Heart left ventricle (tissue), 16 donors: ENCODE measurements at regions not wholly inside any gene's neighbourhood (a gene's known extent, or its start where the extent isn't known, plus 50 kb on each side); places are given as distances from the start of the nearest gene placed in this dataset.
"Not testable (repeated sequence)": the region's sequence is repeated elsewhere in the genome, so short reads cannot be mapped to it uniquely, and the experiment has no call there.

Experiments used
- ATAC-seq, 4 donors: fragments of 200-7000 bp; cut with Tn5 transposase; one replicate each; pipeline ENCODE4 v1.9.1; 2020 to 2022; ENCODE audit warnings: moderate library complexity in 4 of 4, mild to moderate bottlenecking in 3 of 4, moderate number of reproducible peaks in 1 of 4
- DNase-seq, 5 donors: peaks; one replicate each; pipeline ENCODE4 v3.0.0-alpha.2; 2020
- H3K27ac ChIP-seq, 12 donors: fragments of 200-600 bp; sonication (generic) in 4 of 12; one replicate each; pipeline versions ENCODE4 v1.5.0 to v1.8.0; 2016 to 2022; ENCODE audit warnings: mild to moderate bottlenecking in 2 of 12
- H3K27me3 ChIP-seq, 9 donors: fragments of 200-600 bp; sonication (generic) in 2 of 9; one replicate each; pipeline versions ENCODE4 v1.5.1 to v1.8.0; 2016 to 2022; ENCODE audit warnings: mild to moderate bottlenecking in 3 of 9
- H3K36me3 ChIP-seq, 9 donors: fragments of 200-600 bp; sonication (generic) in 2 of 9; one replicate each; pipeline versions ENCODE4 v1.5.0 to v1.8.0; 2018 to 2022; ENCODE audit warnings: mild to moderate bottlenecking in 2 of 9
- H3K4me1 ChIP-seq, 12 donors: fragments of 200-600 bp; sonication (generic) in 4 of 12; one replicate each; pipeline versions ENCODE4 v1.5.0 to v1.8.0; 2016 to 2022; ENCODE audit warnings: mild to moderate bottlenecking in 3 of 12
- H3K4me3 ChIP-seq, 12 donors: fragments of 200-600 bp; sonication (generic) in 4 of 12; one replicate each; pipeline versions ENCODE4 v1.5.0 to v1.8.0; 2017 to 2022; ENCODE audit warnings: mild to moderate bottlenecking in 9 of 12, moderate library complexity in 4 of 12
- H3K9me3 ChIP-seq, 12 donors: fragments of 200-600 bp; sonication (generic) in 4 of 12; one replicate each; pipeline versions ENCODE4 v1.5.0 to v1.8.0; 2016 to 2022; ENCODE audit warnings: mild to moderate bottlenecking in 1 of 12
- CTCF ChIP-seq, 12 donors: fragments of 200-600 bp; sonication (generic) in 4 of 12; IDR thresholded peaks; one replicate each; pipeline versions ENCODE4 v1.5.0 to v1.8.0; 2018 to 2022; ENCODE audit warnings: antibody characterized with exemption in 12 of 12, mild to moderate bottlenecking in 5 of 12
- WGBS, 4 donors: extraction: QIAGEN DNeasy Blood & Tissue Kit in 2 of 4; methylation state at CpG; one replicate each; pipeline versions ENCODE4 v1.1.5 to v1.1.7; 2013 to 2018; 5-methylcytosine and 5-hydroxymethylcytosine counted together
- intact Hi-C, 10 donors: fragments of 100-400 bp; cut with DNase I; formaldehyde crosslinking; loops; one replicate each; pipeline versions ENCODE4 v1.11.1 to v1.14.2; 2022
- donor health status: ischemic (EF 13 %, LVEDD 7.1; RV severe dilation, severe dysfunction).
- donor health status: healthy with polysubstance abuse.
- donor health status: DM: no; HTN: yes; CAD: no.
- donor health status: DM: no; HTN: no; CAD: no.
- donor health status: ischemic (EF 25% LVEDD 6.9; RV normal size, moderate dysfunction).
- donor health status: ischemic (EF 25% LVEDD 5.7; RV mildly dilated, moderate dysfunction).
- donor health status: healthy.
- donor health status: DM: yes; HTN: yes; CAD: no.
- donor health status: ischemic (EF 35%, LVEDD 5.7; RV mildly dilated, moderate dysfunction).
- donor health status: nonischemic (EF 11% LVEDD 7.7; RV severe dilation, severe dysfunction).
- donor health status: DM: yes; HTN: yes; CAD: no.
- donor health status: PGD.
- donor health status: ischemic (EF 29% LVEDD 5.4; RV normal size, mild dysfunction).
- donor health status: nonischemic (EF 23%, LVEDD 6.1; RV moderate dilation, normal function).

- H3K4me1 ChIP-seq, H3K9me3 ChIP-seq, H3K27ac ChIP-seq, H3K36me3 ChIP-seq, intact Hi-C loops, H3K4me3 ChIP-seq, ATAC-seq, H3K27me3 ChIP-seq, DNase-seq: not testable (repeated sequence)
- 52 to 64% (median 59%) methylated on average over 3 to 4 of the region's 4 CpGs for WGBS, 4 donors
These were observed 334.4 kb downstream of the GOLGA6L6 start for GRCh38 chr15:20207198-20207597.

GRCh38 chr15:20204177-20204866 lies 337.3 kb downstream of the GOLGA6L6 start:
- intact Hi-C loops, H3K9me3 ChIP-seq, H3K27me3 ChIP-seq, H3K27ac ChIP-seq, H3K36me3 ChIP-seq, H3K4me3 ChIP-seq, H3K4me1 ChIP-seq: not testable (repeated sequence)
- DNase-seq (peak in 1 of 5 donors; percentile 35), ATAC-seq (peak in 3 of 4 donors; percentile 60 to 69 (median 68))
- 75 to 83% (median 80%) methylated on average over 9 to 19 of the region's 20 CpGs for WGBS, 4 donors

- ATAC-seq, H3K27ac ChIP-seq, H3K27me3 ChIP-seq, intact Hi-C loops, H3K4me1 ChIP-seq, H3K4me3 ChIP-seq, H3K36me3 ChIP-seq, H3K9me3 ChIP-seq: not testable (repeated sequence)
- peak in 1 of 5 donors; percentile 67 for DNase-seq
- 88 to 94% (median 92%) methylated on average over 6 to 29 of the region's 29 CpGs for WGBS, 4 donors
These were observed 337.9 kb downstream of the GOLGA6L6 start for GRCh38 chr15:20203649-20204150.

- H3K36me3 ChIP-seq, H3K27me3 ChIP-seq, H3K27ac ChIP-seq, H3K4me1 ChIP-seq, H3K4me3 ChIP-seq, ATAC-seq, DNase-seq: not testable (repeated sequence)
- peaks cover 0 to 27% (median 3%) of the 10 kb centered on the region in 12 donors for H3K9me3 ChIP-seq
- 63 to 73% (median 65%) methylated on average over 4 of the region's 4 CpGs for WGBS, 4 donors
- TF ChIP-seq CTCF (IDR thresholded peaks at IDR 0.05), result peak in 8 of 12 donors; percentile 10 to 71 (median 36)
- intact Hi-C loops, result loop anchor here in 1 of 10 donors (10.0 kb wide), 1 partner anchor 80 kb away; no protein-coding TSS in a partner anchor
These were observed 346.9 kb downstream of the GOLGA6L6 start for GRCh38 chr15:20194591-20195198.

- TF ChIP-seq CTCF (IDR thresholded peaks at IDR 0.05), result peak in 11 of 12 donors; percentile 46 to 65 (median 56)
- not testable (repeated sequence) for H3K36me3 ChIP-seq, H3K4me1 ChIP-seq, H3K4me3 ChIP-seq, H3K27me3 ChIP-seq, H3K27ac ChIP-seq
- DNase-seq (peak in 3 of 5 donors; percentile 34 to 57 (median 35)), ATAC-seq (peak; percentile 59 to 93 (median 88))
- WGBS, 4 donors, result 45 to 50% (median 48%) methylated on average over 15 to 16 of the region's 16 CpGs
- peaks cover 0 to 21% (median 2%) of the 10 kb centered on the region in 12 donors for H3K9me3 ChIP-seq
- intact Hi-C loops, result loop anchor here in 1 of 10 donors (10.0 kb wide), 1 partner anchor 82 kb away; no protein-coding TSS in a partner anchor
These were observed 348.3 kb downstream of the GOLGA6L6 start for GRCh38 chr15:20192982-20193929.

GRCh38 chr15:20191508-20192125 lies 350.0 kb downstream of the GOLGA6L6 start:
- H3K9me3 ChIP-seq, result peaks cover 0 to 21% (median 2%) of the 10 kb centered on the region in 12 donors
- not testable (repeated sequence) for H3K4me3 ChIP-seq, H3K27ac ChIP-seq, DNase-seq, H3K36me3 ChIP-seq, ATAC-seq, H3K4me1 ChIP-seq, H3K27me3 ChIP-seq
- WGBS, 4 donors, result 65 to 67% (median 66%) methylated on average over 6 of the region's 6 CpGs
- intact Hi-C loops, result loop anchor here in 1 of 10 donors (10.0 kb wide), 1 partner anchor 83 kb away; no protein-coding TSS in a partner anchor

GRCh38 chr15:20188611-20189010 lies 353.0 kb downstream of the GOLGA6L6 start:
- H3K27ac ChIP-seq, H3K27me3 ChIP-seq, intact Hi-C loops, DNase-seq, H3K9me3 ChIP-seq, H3K4me3 ChIP-seq, H3K36me3 ChIP-seq, H3K4me1 ChIP-seq: not testable (repeated sequence)
- peak in 2 of 4 donors; percentile 26 to 37 for ATAC-seq
- WGBS, 4 donors, result 36 to 41% (median 39%) methylated on average over 4 of the region's 4 CpGs
